GM19238 (cell line): ENCODE measurements at regions not wholly inside any gene's neighbourhood (a gene's known extent, or its start where the extent isn't known, plus 50 kb on each side); places are given as distances from the start of the nearest gene placed in this dataset.

Experiments
- DNase-seq: peaks from one replicate; pipeline ENCODE4 v3.0.0; 2011; ENCODE audit warnings: low spot score; ENCODE audit not compliant: insufficient read length

DNA sequence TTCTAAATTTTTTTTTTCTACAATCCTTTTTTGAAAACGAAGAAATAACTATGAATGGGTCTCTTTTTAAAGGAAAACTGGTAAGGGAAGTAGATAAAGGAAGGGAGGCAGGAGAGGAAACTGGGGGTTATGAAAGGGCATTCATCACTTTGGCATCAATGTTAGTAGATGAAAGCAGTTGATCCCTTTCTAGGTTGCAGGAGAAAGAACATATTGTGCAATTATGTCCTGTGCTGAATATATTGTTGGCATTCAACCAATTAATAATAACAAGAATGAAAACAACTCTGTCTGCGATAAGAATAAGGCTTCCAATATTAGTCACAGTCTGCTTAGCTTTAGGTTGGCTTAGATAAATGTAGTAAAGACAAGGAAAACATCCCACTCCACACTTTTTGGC is 796.8 kb upstream of the KLHL1 start:
- DNase-seq, result no peak

DNA sequence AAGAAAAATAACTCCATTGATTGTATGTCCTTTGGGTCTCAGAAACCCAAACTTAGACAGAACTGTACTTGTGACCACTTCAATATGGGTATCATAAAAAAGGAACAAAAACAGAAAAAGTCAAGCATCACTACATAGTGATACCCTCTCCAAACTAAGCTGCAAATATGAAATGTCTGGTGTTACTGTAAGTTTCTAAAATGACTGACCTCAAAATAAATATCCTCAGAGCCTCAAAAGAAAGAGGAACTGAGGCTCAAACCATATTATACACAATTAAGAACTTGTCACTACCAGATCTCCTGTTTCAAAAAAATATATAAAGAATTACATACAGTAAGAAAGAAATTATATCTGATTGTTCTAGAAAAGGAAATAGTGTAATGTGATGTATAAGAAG is 787.9 kb upstream of the KLHL1 start:
- no peak for DNase-seq

DNA sequence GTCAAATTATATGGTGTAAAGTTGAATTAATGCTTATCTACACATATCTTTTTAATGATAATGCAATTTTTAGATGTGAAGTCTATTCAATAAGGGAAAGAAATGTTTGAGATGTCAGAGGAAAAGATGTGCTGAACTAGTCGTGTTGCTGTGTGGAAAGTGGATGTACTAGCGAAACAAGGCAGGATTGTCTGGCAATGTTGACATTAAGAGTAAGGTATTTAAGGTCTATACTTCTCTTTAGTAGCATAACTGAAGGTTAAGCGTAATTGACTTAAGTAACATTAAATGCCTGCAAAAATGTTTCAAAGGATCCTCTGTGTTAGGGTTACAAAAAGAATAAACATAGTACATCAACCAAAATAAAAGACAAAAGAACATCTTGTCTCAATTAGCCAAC is 787.3 kb upstream of the KLHL1 start:
- no peak for DNase-seq

DNA sequence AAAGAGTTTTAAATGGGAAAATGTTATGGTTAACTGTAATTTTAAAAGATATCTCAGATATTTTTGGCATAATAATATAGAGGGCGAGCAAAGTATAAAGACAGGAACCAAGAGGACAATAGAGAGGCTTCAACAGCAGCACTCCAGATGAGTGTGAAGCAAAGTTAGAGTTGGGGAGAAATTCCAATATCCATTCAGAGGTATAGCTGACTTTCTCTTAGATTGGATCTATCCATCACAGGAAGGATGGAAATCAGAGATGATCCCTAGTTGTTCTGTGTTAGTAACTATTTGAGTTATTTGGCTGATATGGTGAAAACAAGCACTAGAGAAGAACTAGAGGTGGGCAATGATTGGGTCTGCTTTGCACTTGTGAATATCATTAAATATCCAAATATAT is 786.0 kb upstream of the KLHL1 start:
- no peak for DNase-seq

DNA sequence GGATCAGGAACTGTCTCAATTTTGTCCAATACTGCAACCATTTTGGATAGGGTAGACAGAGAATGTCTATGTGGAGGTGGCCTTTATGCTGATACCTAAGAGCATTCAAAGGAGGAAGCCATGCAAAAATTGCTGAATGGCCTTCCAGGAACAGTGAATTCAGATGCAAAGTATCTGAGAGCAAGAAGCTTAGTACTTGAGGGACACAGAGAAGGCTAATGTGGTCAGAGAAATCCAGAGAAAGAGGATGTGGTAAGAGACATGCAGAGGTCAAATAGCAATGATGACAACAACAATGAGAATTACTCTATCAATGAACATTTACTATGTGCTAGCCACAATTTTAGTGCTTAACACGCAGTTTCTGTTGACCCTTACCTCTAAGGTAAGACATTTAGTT is 785.6 kb upstream of the KLHL1 start:
- no peak for DNase-seq

DNA sequence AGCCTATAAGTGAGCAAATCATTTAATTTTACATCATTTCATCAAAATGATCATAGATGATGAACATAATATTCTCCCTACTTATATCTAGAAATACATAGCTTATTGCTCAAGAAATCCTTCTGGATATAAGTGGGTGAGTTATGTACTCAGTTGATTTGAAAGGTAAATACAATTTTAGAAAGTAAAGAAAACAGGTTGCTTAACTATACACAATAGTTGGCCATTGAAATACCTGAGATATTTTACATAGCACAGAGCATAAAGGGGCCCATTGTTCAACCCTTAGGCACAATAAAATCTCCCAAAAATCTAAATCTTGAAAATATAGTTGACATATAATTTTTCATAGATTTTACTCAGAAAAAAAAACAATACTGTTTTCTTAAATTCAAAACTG is 782.0 kb upstream of the KLHL1 start:
- no peak for DNase-seq

DNA sequence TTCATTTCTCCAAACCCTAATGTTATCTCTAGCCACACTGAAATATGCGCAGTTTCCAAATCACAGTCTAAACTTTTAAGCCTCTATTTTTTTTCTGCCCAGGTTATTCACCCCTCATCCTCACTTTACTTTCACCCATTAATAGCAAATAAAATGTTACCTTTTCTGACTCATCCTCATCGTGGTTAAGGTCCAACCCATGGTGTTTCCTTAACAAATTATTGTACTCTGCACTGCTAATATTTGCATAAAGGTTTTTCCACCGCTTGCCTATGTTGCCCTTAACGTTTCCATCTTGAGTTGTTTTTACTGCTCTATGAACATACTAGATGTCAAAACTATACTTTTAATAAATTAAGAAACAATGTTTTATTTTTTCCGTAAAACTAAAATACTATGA is 780.9 kb upstream of the KLHL1 start:
- no peak for DNase-seq

DNA sequence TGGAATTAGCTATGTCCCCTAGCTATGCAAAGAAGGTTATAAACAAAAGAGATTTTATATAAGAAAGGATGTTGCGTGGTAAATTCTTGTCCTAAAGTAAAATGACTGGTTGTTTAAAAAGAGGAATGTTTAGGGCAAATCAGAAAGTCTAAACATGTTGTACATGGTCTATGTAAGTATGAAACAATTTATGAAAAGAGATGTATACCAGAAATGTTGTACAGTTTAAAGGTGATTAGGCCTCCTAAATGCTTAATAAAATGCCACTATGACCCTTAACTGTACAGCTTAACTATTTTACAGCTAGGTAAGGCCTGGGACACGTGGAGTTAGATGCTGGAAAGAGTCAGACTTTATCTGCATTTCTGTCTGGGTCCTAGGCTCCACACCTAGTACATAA is 775.9 kb upstream of the KLHL1 start:
- no peak for DNase-seq

DNA sequence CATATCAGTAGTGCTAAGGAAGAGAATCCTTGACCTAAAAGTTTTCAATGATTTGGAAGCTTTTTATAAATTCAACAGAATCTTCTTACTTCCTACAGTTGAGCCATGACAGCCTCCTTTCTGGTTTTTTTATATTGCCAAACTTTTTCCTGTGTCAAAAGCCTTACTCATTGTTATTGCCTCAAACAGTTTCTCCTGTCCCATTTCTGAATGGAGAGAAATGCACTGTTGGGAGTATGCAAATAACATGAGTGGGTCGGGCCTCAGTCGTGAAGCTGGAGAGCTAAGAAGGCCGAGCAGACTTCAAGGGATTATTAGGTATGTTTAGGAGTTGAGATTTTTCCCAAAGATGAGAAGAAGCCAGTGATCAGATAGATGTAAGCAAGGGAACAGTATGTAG is 766.4 kb upstream of the KLHL1 start:
- no peak for DNase-seq

DNA sequence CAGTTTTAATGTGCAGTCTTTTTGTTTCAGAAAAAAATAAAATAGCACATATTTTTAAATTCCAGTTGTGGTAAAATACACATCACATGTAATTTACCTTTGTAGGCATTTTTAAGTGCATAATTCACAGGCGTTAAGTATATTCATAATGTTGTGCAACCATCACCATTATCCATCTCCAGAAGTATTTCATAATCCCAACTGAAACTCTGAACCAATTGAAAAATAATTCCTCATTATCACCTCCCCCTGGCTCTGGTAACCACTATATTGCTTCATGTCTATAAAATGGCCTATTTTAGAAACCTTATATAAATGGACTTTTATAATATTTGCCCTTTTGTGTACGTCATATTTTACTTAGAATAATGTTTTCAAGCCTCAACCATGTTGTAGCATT is 756.5 kb upstream of the KLHL1 start:
- no peak for DNase-seq

DNA sequence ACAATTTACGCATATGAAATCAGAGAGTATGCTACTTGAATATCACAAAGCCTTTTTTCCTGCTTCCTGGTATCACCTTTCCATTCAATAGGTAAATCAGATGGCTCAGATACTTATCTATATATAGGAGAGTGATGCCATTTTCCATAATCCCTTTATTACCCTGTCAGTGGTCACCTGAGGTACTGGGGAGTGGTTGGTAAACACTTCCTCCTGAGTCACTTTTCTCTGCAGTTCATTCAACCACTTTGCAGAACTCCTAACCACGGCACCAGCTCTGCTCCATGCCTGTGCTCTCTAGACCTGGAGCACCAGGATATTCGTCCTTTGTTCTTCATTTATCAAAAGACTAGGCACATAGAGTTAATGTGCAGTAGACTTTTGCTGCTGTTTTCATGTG is 748.5 kb upstream of the KLHL1 start:
- no peak for DNase-seq

DNA sequence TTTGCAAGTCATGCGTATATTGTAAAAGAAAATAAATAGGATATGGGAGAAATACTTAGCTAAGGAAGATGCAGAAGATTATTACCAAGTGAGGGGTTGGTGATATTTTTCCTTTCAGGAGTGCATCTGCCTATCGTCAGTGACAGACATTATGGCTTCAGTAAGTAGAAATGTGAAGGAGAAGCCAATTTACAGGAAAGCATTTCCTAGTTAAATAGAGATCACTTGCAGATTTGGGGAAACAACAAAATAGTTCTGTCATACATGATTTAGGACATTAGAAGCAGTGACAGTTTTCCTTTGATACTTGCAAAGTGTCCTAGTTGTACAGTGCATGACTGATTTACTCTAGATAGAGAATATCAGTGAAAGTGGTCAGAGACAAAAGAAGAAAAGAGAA is 747.8 kb upstream of the KLHL1 start:
- DNase-seq, result no peak

DNA sequence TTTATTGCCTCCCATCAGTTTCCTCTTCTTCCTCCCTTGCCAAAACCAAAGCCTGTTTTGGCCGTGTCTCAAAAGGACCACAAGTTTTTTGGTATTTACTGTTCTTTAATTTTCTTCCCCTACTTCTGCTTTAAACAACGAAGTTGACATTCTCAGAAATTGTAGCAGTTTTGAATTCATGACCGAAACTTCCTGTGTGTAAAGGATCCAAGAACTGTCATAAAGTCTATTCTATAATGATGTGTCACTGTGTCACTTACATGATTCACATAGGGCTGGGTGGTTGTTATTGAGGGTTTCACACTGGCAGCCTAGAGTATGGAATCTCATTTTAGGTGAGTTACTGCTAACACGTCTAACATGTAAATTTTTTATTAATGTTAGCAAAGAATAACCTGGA is 741.0 kb upstream of the KLHL1 start:
- DNase-seq, result no peak

DNA sequence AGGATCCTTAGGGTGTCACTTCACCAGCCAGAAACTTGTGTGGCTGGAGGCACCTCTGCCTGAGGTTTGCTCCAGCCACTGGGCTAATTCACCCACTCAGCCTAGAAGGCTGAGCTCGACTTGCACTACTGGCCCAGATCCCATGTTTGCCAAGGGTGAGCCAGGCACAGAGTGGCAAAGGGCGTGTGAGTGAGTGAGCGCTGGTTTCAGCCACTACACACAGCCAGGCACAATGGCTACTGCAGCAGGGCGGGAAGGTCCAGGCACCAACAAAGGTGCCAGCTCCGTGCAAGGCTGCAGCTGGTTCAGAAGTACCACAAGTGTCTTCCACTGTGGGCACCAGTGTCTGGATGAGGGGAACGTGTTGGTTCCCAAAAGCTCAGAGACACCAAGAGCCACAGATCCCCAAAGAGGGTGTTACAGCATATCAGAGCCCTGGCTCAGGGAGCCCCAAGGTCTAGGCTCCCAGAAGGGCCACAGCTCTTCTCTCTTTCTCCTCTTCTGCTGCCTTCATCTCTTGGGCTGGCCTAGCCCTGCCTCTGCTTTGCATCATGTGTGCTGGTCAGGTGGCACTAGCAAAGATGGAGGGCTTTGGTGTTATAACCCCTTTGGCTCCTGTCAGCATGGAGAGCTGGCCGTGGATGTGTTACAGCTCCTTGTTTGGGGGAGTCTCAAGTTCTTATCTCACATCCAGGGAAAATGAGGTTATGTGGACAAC is 736.3 kb upstream of the KLHL1 start:
- no peak for DNase-seq

DNA sequence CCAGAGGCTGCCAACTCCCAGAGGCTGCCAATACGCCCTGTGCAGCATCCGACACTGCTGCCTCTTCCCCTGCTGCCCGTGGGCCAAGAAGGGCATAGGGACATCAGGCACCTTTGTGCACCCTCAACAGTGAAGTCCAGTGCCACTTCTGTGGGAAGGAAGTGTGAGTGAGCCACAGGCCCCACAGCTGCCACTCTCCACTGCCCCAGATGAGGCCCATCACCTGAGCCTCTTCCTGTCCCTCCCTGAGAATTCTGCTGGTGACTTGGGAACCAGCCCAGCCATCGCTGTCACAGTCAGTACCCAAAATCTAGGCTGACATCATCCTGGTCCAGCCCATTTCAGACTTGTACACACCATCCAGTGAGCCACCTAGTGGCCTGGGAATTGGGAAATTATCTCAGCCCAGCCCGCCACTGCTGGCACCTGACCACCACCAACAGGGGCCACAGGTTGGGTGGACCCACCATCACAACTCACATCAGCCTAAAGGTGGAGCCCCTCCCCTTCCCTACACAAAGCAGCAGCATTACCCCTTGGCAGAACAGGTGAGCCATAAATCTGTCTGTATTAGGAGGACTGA is 733.9 kb upstream of the KLHL1 start:
- DNase-seq, result no peak

DNA sequence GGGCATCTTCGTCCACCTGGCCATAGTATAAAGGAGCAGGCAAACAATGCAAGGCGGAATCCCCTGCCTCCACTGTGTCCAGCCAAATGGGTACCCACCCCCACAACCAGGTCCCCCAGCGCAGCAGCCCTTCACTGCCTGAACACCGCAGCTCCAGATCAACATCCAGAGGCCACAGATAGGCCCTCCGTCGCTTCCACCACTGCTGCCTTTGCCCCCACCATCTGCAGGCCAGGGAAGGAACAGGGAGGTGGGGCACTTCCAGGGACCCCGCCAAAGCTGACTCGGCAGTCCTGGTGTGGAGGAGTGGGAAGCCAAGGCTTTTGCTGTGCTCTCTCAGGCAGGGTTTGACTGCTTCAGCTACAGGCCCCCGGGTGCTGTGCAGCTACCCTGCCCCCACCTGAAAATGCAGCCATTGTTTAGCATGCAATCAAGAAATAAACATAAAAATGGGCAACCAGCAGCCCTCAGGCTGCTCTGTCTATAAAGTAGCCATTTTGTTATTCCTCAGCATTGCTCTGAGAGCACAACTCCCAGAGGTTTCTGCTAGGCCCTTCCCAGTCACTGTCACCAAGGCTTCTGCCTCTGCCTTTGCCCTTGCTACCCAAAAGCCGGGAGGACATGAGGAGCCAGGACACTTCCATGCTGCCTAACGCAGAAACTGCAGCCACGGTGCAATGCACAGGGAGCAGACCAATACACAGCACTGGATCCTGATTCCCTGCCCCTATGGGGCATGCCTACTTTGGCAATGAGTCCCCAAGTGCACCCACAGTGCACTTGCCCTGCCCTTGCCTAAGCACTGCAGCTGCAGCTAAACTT is 733.2 kb upstream of the KLHL1 start:
- DNase-seq, result no peak

DNA sequence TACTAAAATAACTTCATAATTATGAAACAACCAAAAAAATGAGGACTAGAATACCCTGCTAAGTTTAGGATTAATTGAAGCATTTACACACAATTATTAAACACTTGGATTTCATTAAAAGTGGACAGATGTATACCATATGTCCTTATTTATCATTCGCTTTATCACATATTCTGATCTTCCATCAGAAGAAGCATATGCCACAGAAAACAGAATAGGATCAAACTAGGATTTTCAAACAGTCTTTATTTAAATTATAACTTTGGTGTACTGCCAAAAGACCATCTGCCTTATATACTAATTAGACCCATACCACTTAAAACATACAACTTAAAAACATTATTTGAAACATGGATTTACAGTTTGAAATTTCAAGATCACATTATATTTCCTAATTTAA is 727.1 kb upstream of the KLHL1 start:
- no peak for DNase-seq

DNA sequence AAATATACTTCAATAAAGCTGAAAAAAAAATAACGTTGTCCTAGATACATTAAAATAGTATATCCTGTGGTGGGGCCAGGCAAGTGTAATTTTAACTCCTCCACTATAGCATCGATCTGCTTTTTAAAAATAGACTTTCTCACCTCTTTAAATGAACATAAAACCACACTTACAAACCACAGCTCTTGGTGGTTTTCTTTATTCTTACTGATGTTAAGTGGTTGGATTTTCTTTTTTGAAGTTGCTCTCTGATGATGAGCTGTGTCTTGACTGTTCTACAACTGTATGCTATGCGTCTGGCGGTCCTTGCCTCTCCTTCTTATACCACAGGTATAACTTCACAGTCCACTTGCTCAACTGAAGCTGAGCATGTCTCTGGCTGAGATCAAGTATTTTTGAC is 721.5 kb upstream of the KLHL1 start:
- no peak for DNase-seq

DNA sequence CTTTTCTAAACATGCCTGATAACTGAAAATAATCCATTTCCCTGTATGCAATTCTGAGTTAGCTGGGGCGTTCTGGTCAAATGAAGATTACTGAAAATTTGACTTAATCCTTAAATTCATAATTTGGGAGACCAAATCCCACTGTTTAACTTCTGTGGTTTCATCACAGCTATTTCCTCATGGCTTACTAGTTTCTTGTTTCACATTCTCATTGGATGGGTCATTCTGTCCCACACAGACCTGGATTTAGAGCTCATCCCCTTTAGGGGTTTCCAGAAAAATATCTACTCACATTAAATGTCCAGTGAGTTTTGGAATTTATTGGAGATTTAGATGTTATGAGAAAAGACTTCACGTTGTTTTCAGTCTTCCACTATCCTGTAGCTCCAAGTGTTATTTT is 709.3 kb upstream of the KLHL1 start:
- no peak for DNase-seq

DNA sequence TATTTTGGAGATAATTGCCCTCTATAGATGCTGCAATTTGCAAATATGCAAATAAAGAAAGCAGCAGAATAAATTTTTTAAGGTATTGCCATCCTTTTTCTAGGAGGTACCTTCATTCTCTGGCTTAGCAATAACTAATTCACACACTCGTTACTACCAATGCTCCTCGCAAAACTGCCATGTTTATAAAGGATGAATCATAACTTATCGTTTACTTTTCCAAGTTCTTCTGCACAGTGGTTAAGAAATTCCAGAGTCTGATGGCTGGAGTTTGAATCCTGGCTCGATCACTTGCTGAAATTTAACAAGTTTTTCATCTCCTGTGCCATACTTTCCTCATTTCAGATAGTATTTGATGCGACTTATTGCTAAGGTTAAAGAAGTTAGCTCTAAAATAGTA is 708.6 kb upstream of the KLHL1 start:
- DNase-seq, result no peak

DNA sequence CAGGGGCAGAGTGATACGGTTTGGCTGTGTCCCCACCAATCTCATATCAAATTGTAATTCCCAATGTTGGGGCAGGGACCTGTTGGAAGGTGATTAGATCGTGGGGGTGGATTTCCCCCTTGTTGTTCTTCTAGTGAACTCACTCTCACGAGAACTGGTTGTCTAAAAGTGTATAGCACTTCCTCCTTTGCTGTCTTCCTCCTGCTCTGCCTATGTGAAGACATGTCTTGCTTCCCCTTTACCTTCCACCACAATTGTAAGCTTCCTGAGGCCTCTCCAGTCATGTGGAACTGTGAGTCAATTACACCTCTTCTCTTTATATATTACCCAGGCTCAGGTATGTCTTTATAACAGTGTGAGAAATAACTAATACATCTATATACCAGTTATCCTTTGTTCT is 706.4 kb upstream of the KLHL1 start:
- DNase-seq, result no peak

DNA sequence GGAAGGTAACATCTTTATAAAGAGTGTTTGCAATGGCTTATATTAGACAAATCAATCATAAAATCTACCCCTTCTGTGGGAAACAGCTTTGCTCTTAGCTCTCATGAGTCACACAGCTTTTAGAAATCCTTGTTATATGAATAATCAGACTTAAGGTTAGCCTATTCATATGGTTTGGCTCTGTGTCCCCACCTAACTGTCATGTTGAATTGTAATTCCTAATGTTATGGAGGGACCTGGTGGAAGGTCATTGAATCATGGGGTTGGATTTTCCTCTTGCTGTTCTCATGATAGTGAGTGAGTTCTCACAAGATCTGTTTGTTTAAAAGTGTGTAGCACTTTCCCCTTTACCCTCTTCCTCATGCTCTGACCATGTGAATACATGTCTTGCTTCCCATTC is 704.2 kb upstream of the KLHL1 start:
- DNase-seq, result no peak

DNA sequence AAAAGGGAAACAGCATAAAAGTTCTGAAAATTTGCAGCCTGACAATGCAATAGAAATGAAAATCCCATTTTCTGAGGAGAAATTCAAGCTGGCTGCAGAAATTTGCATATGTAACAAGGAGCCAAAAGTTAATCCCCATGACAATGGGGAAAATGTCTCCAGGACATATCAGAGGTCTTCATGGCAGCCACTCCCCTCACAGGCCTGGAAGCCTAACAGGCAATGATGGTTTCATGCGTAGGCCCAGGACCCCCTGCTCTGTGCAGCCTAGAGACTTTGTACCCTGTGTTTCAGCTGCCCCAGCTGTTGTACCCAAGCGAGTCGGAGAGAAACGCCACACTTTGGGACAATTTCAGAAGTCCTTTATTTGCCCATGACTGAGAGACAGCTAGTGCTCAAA is 701.3 kb upstream of the KLHL1 start:
- DNase-seq, result no peak
